Endodermal cell (in vitro differentiated cells): ENCODE measurements at regions not wholly inside any gene's neighbourhood (a gene's known extent, or its start where the extent isn't known, plus 50 kb on each side); places are given as distances from the start of the nearest gene placed in this dataset.
"Not testable (repeated sequence)": the region's sequence is repeated elsewhere in the genome, so short reads cannot be mapped to it uniquely, and the experiment has no call there.

ENCODE experiments used
- DNase-seq: peaks from one replicate; pipeline ENCODE4 v3.0.0-alpha.2; 2017
- H3K27ac ChIP-seq: 2 replicates; pipeline ENCODE4 v1.5.1; 2013; ENCODE audit warnings: mild to moderate bottlenecking, low read depth, low read length, moderate library complexity
- H3K27me3 ChIP-seq: 2 replicates; pipeline ENCODE4 v1.6.1; 2013; ENCODE audit warnings: mild to moderate bottlenecking, low read length, moderate library complexity; ENCODE audit not compliant: insufficient read depth, control insufficient read depth, poor library complexity, severe bottlenecking
- H3K36me3 ChIP-seq: 2 replicates; pipeline ENCODE4 v1.7.0; 2013; ENCODE audit warnings: mild to moderate bottlenecking, low read length, moderate library complexity; ENCODE audit not compliant: control insufficient read depth, insufficient read depth
- H3K4me1 ChIP-seq: one replicate; pipeline ENCODE4 v1.7.0; 2013; ENCODE audit warnings: low read length; ENCODE audit not compliant: control insufficient read depth, insufficient read depth
- H3K4me3 ChIP-seq: 2 replicates; pipeline ENCODE4 v1.5.1; 2013; ENCODE audit warnings: mild to moderate bottlenecking, low read length, moderate library complexity
- H3K9ac ChIP-seq: 2 replicates; pipeline ENCODE4 v1.6.1; 2013; ENCODE audit warnings: mild to moderate bottlenecking, low read length, moderate library complexity; ENCODE audit not compliant: poor library complexity, severe bottlenecking; ENCODE audit errors: extremely low read depth
- H3K9me3 ChIP-seq: 2 replicates; pipeline ENCODE4 v1.6.1; 2013; ENCODE audit warnings: mild to moderate bottlenecking, low read length, moderate library complexity; ENCODE audit not compliant: control insufficient read depth
- H3K27ac Mint-ChIP-seq: 2 replicates; pipeline ENCODE4 v1.8.0; 2020; ENCODE audit warnings: mixed read lengths
- H3K27me3 Mint-ChIP-seq: 2 replicates; pipeline ENCODE4 v1.8.0; 2021; ENCODE audit warnings: mild to moderate bottlenecking, mixed read lengths; ENCODE audit not compliant: insufficient read depth
- H3K36me3 Mint-ChIP-seq: 2 replicates; pipeline ENCODE4 v1.8.0; 2020; ENCODE audit warnings: low read depth, mixed read lengths
- H3K4me1 Mint-ChIP-seq: 2 replicates; pipeline ENCODE4 v1.8.0; 2020; ENCODE audit warnings: mixed read lengths
- H3K4me3 Mint-ChIP-seq: 2 replicates; pipeline ENCODE4 v1.8.0; 2020; ENCODE audit warnings: mild to moderate bottlenecking, moderate library complexity, mixed read lengths
- H3K9me3 Mint-ChIP-seq: 2 replicates; pipeline ENCODE4 v1.8.0; 2020; ENCODE audit warnings: mild to moderate bottlenecking, mixed read lengths
- WGBS, 2 experiments: methylation state at CpG; one replicate each; pipeline versions ENCODE4 v1.1.5 to v1.1.7; 2013; ENCODE audit warnings: missing lambda C conversion rate in 2 of 2, mixed read lengths in 1 of 2; ENCODE audit not compliant: insufficient coverage in 1 of 2, insufficient read length in 1 of 2; 5-methylcytosine and 5-hydroxymethylcytosine counted together
- TF ChIP-seq, protein P1 (sequence below): fragments of 200-600 bp; sonication (generic); conservative IDR thresholded peaks from 2 replicates; pipeline ENCODE4 v1.5.0; 2021; ENCODE audit warnings: antibody characterized with exemption, mild to moderate bottlenecking

DNA sequence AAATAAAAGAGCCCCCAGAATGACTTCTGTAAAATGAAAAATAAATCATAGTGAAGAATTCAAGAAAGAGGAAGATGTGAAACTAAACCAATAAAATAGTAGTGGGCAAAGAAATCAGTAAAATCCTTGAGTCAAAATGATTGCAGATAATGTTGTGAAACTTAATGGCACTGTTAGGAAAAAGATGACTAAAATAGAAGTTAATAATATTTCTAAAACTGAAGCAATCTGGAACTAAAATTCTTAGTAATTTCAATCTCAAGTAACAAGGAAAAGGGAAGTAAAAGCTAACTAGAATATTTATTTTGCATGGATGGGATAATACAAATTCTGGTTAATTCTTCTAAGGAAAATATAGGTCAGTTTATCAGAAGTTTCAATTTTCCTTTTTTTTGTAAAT is 84.6 kb downstream of the TMCO5A start:
- Histone ChIP-seq H3K27me3 (no peaks in the 10 kb centered on the region), H3K36me3 (no peaks in the 10 kb centered on the region), H3K4me3 (no peak overlapping the region), H3K9me3 (peaks cover 8% of the 10 kb centered on the region), H3K27ac (no peak overlapping the region), H3K4me1 (no peaks in the 10 kb centered on the region), H3K9ac (no peak overlapping the region)
- H3K9me3 Mint-ChIP-seq, result peaks cover 4% of the 10 kb centered on the region
- H3K4me3 Mint-ChIP-seq, result no peak overlapping the region
- DNase-seq, result no peak
- peaks cover under 1% of the 10 kb centered on the region for H3K4me1 Mint-ChIP-seq
- H3K27ac Mint-ChIP-seq, result no peak overlapping the region
- H3K36me3 Mint-ChIP-seq, result no peaks in the 10 kb centered on the region
- TF ChIP-seq, protein P1, sequence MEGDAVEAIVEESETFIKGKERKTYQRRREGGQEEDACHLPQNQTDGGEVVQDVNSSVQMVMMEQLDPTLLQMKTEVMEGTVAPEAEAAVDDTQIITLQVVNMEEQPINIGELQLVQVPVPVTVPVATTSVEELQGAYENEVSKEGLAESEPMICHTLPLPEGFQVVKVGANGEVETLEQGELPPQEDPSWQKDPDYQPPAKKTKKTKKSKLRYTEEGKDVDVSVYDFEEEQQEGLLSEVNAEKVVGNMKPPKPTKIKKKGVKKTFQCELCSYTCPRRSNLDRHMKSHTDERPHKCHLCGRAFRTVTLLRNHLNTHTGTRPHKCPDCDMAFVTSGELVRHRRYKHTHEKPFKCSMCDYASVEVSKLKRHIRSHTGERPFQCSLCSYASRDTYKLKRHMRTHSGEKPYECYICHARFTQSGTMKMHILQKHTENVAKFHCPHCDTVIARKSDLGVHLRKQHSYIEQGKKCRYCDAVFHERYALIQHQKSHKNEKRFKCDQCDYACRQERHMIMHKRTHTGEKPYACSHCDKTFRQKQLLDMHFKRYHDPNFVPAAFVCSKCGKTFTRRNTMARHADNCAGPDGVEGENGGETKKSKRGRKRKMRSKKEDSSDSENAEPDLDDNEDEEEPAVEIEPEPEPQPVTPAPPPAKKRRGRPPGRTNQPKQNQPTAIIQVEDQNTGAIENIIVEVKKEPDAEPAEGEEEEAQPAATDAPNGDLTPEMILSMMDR, result no peak
- peaks cover 5% of the 10 kb centered on the region for H3K27me3 Mint-ChIP-seq

DNA sequence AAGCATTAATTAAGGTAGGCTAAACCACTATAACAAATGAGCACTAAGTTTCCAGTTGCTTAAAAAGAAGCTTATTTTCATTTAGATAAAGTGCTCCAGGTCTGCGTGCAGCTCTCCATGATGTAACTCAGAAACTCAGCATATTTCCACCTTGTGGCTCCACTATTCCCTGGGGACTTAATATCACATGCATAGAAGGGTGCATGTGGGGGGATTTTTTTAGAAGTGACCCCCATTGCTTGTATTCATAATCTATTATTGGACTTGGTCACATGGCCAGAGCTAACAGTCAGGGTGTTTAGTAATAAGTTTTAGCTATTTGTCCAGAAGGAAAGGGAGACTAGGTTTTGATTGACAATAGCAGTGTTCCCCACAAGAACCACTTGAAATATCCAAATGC is 86.8 kb downstream of the TMCO5A start:
- TF ChIP-seq, protein P1, result no peak
- Histone ChIP-seq H3K9ac (no peak overlapping the region), H3K4me3 (no peak overlapping the region), H3K9me3 (peaks cover 8% of the 10 kb centered on the region), H3K27ac (no peak overlapping the region), H3K36me3 (no peaks in the 10 kb centered on the region), H3K4me1 (no peaks in the 10 kb centered on the region), H3K27me3 (no peaks in the 10 kb centered on the region)
- H3K4me1 Mint-ChIP-seq, result no peaks in the 10 kb centered on the region
- peaks cover 9% of the 10 kb centered on the region for H3K9me3 Mint-ChIP-seq
- no peak overlapping the region for H3K27ac Mint-ChIP-seq
- no peak overlapping the region for H3K4me3 Mint-ChIP-seq
- DNase-seq, result no peak
- H3K36me3 Mint-ChIP-seq, result no peaks in the 10 kb centered on the region
- peaks cover 1% of the 10 kb centered on the region for H3K27me3 Mint-ChIP-seq
- WGBS, 2 experiments, result 82 to 100% methylated on average over 1 of the region's 1 CpG

DNA sequence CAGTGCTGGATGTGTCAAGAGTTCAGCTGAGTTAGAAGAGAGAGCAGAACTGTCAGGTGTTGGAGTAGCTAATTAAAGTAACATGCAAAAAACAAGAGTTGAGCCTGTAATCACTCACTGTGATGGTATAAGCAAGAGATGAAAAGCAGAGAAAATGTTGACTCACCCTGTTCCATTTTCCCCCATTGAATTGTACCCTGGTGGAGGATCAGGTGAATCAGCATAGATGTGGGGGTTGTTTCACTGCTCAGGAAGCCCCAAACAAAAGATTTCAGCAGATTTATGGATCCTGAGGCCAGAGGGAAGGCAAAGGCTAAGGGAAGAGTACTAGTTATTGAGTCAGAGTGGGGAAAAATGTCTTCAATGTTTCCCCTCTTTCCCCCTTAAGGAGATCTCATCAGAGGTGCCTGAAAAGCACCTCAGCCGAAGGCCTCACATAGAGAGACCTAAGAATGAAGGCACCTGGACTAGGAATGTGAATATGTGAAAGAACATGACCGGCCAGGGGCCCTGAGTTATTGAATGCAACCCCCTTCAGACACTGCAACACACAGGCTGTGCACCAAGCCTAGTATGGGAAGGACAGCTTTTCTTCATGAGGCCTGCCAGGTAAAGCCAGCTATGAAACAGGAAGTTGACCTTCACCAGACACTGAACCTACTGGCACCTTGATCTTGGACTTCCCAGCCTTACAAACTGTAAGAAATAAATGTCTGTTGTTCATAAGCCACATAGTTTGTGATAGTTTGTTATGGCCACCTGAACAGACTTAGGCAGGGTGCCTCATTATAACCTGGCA is 90.1 kb downstream of the TMCO5A start:
- no peaks in the 10 kb centered on the region for H3K4me1 ChIP-seq
- whole genome bisulfite sequencing, 2 experiments, result 90 to 94% methylated on average over 2 of the region's 2 CpGs
- no peak overlapping the region for H3K4me3 Mint-ChIP-seq
- H3K27ac ChIP-seq, result no peak overlapping the region
- H3K4me3 ChIP-seq, result no peak overlapping the region
- H3K36me3 ChIP-seq, result no peaks in the 10 kb centered on the region
- no peak overlapping the region for H3K9ac ChIP-seq
- H3K9me3 ChIP-seq, result peaks cover 8% of the 10 kb centered on the region
- no peak for DNase-seq
- peaks cover 1% of the 10 kb centered on the region for H3K27me3 Mint-ChIP-seq
- H3K4me1 Mint-ChIP-seq, result no peaks in the 10 kb centered on the region
- no peak overlapping the region for H3K27ac Mint-ChIP-seq
- peaks cover 10% of the 10 kb centered on the region for H3K9me3 Mint-ChIP-seq
- H3K27me3 ChIP-seq, result no peaks in the 10 kb centered on the region
- no peaks in the 10 kb centered on the region for H3K36me3 Mint-ChIP-seq
- TF ChIP-seq, protein P1, result no peak

DNA sequence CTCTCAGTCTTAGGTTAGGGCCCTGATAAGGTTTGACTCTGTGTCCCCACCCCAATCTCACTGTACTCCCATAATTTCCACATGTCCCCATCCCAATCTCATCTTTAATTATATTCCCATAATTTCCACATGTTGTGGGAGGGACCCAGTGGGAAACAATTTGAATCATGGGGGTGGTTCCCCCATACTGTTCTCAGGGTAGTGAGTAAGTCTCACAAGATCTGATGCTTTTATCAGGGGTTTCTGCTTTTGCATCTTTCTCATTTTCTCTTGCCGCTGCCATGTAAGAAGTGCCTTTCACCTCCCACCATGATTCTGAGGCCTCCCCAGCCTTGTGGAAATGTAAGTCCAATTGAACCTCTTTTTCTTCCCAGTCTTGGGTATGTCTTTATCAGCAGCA is 91.2 kb downstream of the TMCO5A start:
- not testable (repeated sequence) for H3K36me3 Mint-ChIP-seq, H3K27me3 ChIP-seq, H3K27me3 Mint-ChIP-seq

More for the DNA sequence above, 91.2 kb downstream of the TMCO5A start:
- not testable (repeated sequence) for DNase-seq, H3K9me3 Mint-ChIP-seq, H3K27ac ChIP-seq, H3K4me3 Mint-ChIP-seq, H3K9ac ChIP-seq, H3K4me1 ChIP-seq, H3K4me3 ChIP-seq, H3K36me3 ChIP-seq, H3K27ac Mint-ChIP-seq, H3K9me3 ChIP-seq, H3K4me1 Mint-ChIP-seq
- WGBS, 2 experiments, result 100% methylated on average over 1 of the region's 1 CpG
